C4-2B (cell line): ENCODE measurements at regions not wholly inside any gene's neighbourhood (a gene's known extent, or its start where the extent isn't known, plus 50 kb on each side); places are given as distances from the start of the nearest gene placed in this dataset.

Experiments
- CTCF ChIP-seq: fragments of 450-650 bp; conservative IDR thresholded peaks from 2 replicates; pipeline ENCODE4 v1.5.1; 2017; ENCODE audit warnings: mild to moderate bottlenecking
- ZFX ChIP-seq: fragments of 450-650 bp; IDR thresholded peaks from 2 replicates; pipeline ENCODE4 v1.6.1; 2017

GRCh38 chr3:116607205-116607604 is 102.4 kb upstream of the TUSC7 start:
- TF ChIP-seq CTCF = no peak
- no peak for TF ChIP-seq ZFX
